ENCODE measurements at regions not wholly inside any gene's neighbourhood (a gene's known extent, or its start where the extent isn't known, plus 50 kb on each side); places are given as distances from the start of the nearest gene placed in this dataset.

DNA sequence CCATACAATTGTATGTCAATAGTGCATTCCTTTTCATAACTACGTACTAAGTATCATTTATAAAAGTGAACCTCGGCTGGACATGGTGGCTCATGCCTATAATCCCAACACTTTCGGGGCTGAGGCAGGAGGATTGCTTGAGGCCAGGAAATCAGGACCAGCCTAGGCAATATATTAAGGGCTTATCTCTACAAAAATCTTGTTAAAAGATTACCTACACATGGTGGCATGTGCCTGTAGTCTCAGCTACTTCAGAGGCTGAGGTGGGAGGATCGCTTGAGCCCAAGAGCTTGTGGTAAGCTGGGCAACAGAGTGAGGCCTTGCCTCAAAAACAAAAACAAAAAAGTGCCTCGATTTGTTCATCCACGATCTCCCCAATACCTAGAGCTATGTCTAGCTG is 449.7 kb upstream of the SULF2 start:
- TF ChIP-seq ARNTL (CRISPR knock-in tag; IDR thresholded peaks at IDR 0.05; ENCODE audit: borderline replicate concordance, low read depth) (no peak), ZFP3 (CRISPR knock-in tag; IDR thresholded peaks at IDR 0.05) (no peak), TOX (CRISPR knock-in tag; IDR thresholded peaks at IDR 0.05; ENCODE audit: borderline replicate concordance) (no peak), RARB (CRISPR knock-in tag; IDR thresholded peaks at IDR 0.05) (no peak), SNAI2 (CRISPR knock-in tag; IDR thresholded peaks at IDR 0.05) (no peak), PPARA (CRISPR knock-in tag; IDR thresholded peaks at IDR 0.05; ENCODE audit: borderline replicate concordance) (no peak), ISL1 (CRISPR knock-in tag; IDR thresholded peaks at IDR 0.05) (no peak), BACH2 (CRISPR knock-in tag; IDR thresholded peaks at IDR 0.05; ENCODE audit: borderline replicate concordance) (no peak)
- TF ChIP-seq, protein P1, sequence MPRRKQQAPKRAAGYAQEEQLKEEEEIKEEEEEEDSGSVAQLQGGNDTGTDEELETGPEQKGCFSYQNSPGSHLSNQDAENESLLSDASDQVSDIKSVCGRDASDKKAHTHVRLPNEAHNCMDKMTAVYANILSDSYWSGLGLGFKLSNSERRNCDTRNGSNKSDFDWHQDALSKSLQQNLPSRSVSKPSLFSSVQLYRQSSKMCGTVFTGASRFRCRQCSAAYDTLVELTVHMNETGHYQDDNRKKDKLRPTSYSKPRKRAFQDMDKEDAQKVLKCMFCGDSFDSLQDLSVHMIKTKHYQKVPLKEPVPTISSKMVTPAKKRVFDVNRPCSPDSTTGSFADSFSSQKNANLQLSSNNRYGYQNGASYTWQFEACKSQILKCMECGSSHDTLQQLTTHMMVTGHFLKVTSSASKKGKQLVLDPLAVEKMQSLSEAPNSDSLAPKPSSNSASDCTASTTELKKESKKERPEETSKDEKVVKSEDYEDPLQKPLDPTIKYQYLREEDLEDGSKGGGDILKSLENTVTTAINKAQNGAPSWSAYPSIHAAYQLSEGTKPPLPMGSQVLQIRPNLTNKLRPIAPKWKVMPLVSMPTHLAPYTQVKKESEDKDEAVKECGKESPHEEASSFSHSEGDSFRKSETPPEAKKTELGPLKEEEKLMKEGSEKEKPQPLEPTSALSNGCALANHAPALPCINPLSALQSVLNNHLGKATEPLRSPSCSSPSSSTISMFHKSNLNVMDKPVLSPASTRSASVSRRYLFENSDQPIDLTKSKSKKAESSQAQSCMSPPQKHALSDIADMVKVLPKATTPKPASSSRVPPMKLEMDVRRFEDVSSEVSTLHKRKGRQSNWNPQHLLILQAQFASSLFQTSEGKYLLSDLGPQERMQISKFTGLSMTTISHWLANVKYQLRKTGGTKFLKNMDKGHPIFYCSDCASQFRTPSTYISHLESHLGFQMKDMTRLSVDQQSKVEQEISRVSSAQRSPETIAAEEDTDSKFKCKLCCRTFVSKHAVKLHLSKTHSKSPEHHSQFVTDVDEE (CRISPR knock-in tag; IDR thresholded peaks at IDR 0.05), result no peak
- TF ChIP-seq, protein P2, sequence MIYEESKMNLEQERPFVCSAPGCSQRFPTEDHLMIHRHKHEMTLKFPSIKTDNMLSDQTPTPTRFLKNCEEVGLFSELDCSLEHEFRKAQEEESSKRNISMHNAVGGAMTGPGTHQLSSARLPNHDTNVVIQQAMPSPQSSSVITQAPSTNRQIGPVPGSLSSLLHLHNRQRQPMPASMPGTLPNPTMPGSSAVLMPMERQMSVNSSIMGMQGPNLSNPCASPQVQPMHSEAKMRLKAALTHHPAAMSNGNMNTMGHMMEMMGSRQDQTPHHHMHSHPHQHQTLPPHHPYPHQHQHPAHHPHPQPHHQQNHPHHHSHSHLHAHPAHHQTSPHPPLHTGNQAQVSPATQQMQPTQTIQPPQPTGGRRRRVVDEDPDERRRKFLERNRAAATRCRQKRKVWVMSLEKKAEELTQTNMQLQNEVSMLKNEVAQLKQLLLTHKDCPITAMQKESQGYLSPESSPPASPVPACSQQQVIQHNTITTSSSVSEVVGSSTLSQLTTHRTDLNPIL (CRISPR knock-in tag; IDR thresholded peaks at IDR 0.05; ENCODE audit: low read depth), result no peak
- TF ChIP-seq, protein P3, sequence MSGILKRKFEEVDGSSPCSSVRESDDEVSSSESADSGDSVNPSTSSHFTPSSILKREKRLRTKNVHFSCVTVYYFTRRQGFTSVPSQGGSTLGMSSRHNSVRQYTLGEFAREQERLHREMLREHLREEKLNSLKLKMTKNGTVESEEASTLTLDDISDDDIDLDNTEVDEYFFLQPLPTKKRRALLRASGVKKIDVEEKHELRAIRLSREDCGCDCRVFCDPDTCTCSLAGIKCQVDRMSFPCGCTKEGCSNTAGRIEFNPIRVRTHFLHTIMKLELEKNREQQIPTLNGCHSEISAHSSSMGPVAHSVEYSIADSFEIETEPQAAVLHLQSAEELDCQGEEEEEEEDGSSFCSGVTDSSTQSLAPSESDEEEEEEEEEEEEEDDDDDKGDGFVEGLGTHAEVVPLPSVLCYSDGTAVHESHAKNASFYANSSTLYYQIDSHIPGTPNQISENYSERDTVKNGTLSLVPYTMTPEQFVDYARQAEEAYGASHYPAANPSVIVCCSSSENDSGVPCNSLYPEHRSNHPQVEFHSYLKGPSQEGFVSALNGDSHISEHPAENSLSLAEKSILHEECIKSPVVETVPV (CRISPR knock-in tag; IDR thresholded peaks at IDR 0.05), result no peak
- no peak for ATAC-seq

DNA sequence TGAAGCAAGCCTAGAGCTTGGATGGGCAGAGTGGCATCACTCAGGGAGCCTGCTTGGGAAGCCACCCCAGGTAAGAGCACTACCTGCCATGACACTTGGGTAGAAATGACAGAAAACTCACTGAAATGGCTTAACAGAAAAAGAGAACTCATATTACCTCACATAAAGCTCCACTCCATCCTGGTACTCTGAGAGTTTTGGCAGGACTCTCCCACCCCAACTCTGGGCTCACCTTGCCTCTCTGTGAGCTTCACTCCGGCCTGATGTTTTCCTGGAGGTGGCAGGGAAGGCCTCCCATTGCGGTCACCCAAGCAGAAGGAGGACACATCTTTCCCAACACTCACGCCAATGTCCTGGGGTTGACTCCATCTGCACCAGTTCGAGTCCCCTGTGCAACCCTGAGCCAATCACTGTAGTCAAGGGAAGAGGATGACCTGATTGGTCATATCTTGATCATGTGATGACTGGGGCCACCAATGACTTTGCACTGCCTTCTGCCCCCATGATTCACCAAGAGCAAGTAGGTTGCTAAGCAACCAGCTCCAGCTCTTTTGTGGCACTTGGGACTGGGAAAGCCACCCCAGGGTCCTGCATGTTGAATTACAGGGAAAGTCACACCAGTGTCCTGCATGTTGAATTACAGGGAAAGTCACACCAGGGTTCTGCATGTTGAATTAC is 446.1 kb upstream of the SULF2 start:
- TF ChIP-seq BACH2 (CRISPR knock-in tag; IDR thresholded peaks at IDR 0.05; ENCODE audit: borderline replicate concordance) (no peak), ZNF70 (CRISPR knock-in tag; IDR thresholded peaks at IDR 0.05) (no peak), RARB (CRISPR knock-in tag; IDR thresholded peaks at IDR 0.05) (no peak), GLIS3 (CRISPR knock-in tag; IDR thresholded peaks at IDR 0.05) (no peak)
- no peak for ATAC-seq

DNA sequence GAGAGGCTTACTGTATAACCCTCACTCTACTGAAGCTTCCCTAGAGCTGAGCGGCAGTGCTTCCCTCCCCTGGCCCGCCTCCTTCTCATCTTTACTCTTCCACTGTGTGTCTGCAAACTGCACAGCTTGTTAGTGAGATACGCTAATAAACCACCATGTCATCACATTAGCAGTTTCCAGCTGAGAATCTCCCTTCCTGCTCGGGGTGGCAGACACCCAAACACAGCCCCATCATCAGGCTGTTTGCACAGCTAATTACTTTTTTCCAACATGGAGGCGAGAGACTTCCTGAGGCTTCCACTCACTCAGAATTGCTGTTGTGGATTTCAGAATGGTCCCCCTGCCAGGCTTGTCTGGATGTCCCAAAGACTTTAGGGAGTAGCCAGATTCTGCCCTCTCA is 444.9 kb upstream of the SULF2 start:
- no peak for ATAC-seq
- TF ChIP-seq ZNF8 (CRISPR knock-in tag; IDR thresholded peaks at IDR 0.05) (no peak), ESRRG (CRISPR knock-in tag; IDR thresholded peaks at IDR 0.05) (no peak), ZC3H10 (CRISPR knock-in tag; IDR thresholded peaks at IDR 0.05) (no peak), ARNTL (CRISPR knock-in tag; IDR thresholded peaks at IDR 0.05; ENCODE audit: borderline replicate concordance, low read depth) (no peak), CSDC2 (CRISPR knock-in tag; IDR thresholded peaks at IDR 0.05) (no peak), SNAI2 (CRISPR knock-in tag; IDR thresholded peaks at IDR 0.05) (no peak), RARB (CRISPR knock-in tag; IDR thresholded peaks at IDR 0.05) (no peak), ZFP30 (CRISPR knock-in tag; IDR thresholded peaks at IDR 0.05) (no peak), BACH2 (CRISPR knock-in tag; IDR thresholded peaks at IDR 0.05; ENCODE audit: borderline replicate concordance) (no peak), ZFP3 (CRISPR knock-in tag; IDR thresholded peaks at IDR 0.05) (no peak)
- TF ChIP-seq, protein P1 (CRISPR knock-in tag; IDR thresholded peaks at IDR 0.05), result no peak
- TF ChIP-seq, protein P4, sequence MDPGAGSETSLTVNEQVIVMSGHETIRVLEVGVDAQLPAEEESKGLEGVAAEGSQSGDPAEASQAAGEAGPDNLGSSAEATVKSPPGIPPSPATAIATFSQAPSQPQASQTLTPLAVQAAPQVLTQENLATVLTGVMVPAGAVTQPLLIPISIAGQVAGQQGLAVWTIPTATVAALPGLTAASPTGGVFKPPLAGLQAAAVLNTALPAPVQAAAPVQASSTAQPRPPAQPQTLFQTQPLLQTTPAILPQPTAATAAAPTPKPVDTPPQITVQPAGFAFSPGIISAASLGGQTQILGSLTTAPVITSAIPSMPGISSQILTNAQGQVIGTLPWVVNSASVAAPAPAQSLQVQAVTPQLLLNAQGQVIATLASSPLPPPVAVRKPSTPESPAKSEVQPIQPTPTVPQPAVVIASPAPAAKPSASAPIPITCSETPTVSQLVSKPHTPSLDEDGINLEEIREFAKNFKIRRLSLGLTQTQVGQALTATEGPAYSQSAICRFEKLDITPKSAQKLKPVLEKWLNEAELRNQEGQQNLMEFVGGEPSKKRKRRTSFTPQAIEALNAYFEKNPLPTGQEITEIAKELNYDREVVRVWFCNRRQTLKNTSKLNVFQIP (CRISPR knock-in tag; IDR thresholded peaks at IDR 0.05; ENCODE audit: borderline replicate concordance, low read depth), result no peak
- TF ChIP-seq, protein P2 (CRISPR knock-in tag; IDR thresholded peaks at IDR 0.05; ENCODE audit: low read depth), result no peak
- TF ChIP-seq, protein P3 (CRISPR knock-in tag; IDR thresholded peaks at IDR 0.05), result no peak
- TF ChIP-seq, protein P5, sequence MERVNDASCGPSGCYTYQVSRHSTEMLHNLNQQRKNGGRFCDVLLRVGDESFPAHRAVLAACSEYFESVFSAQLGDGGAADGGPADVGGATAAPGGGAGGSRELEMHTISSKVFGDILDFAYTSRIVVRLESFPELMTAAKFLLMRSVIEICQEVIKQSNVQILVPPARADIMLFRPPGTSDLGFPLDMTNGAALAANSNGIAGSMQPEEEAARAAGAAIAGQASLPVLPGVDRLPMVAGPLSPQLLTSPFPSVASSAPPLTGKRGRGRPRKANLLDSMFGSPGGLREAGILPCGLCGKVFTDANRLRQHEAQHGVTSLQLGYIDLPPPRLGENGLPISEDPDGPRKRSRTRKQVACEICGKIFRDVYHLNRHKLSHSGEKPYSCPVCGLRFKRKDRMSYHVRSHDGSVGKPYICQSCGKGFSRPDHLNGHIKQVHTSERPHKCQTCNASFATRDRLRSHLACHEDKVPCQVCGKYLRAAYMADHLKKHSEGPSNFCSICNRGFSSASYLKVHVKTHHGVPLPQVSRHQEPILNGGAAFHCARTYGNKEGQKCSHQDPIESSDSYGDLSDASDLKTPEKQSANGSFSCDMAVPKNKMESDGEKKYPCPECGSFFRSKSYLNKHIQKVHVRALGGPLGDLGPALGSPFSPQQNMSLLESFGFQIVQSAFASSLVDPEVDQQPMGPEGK (CRISPR knock-in tag; IDR thresholded peaks at IDR 0.05; ENCODE audit: borderline replicate concordance), result no peak

Measured in SK-N-SH treated with all-trans-retinoic acid at 6 μM for 48 hours (cell line).